Activated gamma-delta T cell treated with Interleukin-2 at 50 U/mL for 16 hours (primary cell): ENCODE measurements at regions not wholly inside any gene's neighbourhood (a gene's known extent, or its start where the extent isn't known, plus 50 kb on each side); places are given as distances from the start of the nearest gene placed in this dataset.

Source experiments
- DNase-seq: peaks from one replicate; pipeline ENCODE4 v3.0.0-alpha.2; 2020

DNA sequence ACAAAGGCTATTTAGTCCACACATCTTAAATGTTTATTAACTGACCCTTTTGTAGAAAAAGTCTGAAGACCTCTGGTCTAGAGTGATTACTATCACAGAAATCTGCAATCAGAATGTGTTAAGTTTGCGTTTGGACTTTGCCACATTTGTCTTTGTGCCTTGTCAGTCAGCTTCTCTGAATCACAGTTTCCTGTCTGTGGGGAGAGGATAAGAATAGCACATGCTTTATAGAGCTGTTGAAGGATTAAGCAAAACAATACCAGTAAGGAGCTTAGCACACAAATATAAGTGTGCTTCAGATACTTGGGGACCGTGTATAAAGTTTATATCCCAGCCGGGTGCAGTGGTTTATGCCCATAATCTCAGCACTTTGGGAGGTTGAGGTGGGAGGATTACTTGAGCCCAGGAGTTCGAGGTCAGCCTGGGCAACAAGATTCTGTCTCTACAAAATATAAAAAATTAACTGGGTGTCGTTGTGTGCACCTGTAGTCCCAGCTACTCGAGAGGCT lies 63.0 kb upstream of the BTG1 start:
- peak; percentile 39 for DNase-seq

DNA sequence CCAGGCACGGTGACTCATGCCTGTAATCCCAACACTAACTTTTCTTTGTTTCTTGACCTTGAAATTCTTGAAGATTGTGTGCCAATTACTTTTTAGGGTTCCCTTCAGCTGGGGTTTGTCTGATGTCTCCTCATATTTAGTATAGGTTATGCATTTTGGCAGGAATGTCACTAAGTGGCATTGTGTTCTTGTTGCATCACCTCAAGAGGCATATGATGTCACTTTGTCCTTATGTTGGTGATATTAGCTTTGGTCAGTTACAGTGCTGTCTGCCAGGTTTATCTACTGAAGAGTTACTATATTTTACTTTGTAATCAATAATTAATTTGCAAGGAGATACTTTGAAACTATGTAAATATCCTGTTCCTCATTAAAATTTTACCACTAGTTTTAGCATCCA lies 61.0 kb upstream of the BTG1 start:
- DNase-seq: no peak

DNA sequence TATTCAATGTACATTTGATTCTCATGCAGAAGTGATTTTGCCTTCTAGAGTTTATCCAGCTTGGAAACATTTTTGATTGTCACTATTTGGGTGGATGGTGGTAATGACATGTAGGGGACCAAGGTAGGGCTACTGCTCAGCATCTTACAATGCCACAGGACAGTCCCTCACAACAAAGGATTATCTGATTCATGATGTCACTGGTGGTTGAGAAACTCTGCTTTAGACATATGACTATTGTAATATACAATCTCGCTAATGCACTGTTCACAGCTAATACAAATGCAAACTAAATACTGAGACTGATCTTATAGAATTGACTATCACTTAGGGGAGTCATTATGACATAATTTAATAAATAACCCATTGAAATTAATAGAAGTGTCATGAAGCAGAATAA lies 60.4 kb upstream of the BTG1 start:
- DNase-seq: no peak

DNA sequence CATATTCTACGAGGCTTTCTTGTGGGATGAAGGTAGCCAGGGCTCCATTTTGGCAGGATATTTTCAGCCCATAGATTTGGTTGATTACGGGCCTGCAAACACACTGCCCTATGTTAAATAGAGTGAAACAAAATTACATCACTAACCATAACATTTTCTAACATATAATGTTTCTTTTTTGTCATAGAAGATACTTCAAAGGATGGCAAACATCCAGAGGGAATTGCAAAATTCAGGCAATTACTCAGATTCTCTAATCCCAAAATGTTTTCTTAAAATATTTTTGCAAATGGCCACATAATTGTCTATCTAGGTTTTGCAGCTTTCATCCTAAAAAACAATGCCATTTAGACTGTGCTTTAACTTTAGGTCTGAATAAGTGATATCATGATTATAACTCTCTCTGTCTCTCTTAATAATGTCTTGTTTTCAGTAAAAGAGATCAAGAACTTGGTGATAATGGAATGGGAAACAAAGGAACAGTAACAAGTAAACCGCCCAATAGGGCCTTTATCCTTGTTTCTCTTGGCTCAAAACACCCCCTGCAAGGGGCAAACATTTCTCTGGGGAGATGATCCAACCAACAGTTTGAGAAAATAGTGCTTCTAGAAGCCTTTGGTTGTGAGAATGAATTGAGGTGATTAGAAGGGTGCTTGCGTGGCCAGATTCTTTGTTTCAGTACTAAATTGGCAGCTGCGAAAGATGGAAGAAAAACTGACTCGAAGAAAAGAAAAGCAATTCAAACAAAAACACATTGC lies 54.4 kb upstream of the BTG1 start:
- no peak for DNase-seq

DNA sequence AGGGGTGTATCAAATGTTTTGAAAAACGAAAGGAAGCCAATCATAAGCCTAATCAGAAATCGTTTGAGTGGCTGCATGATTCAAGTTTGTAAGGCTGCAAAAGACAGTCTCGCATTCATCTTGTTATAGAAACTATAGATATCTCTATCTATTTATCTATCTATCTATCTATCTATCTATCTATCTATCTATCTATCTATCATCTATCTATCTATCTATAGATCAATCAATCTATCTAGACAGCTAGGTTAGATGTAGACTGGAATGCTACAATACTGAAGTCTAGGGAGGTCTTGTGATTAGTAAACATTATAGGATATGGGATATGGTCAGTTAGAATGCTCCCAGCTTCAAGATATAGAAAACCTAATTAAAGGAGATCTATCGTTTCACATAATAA lies 52.2 kb upstream of the BTG1 start:
- no peak for DNase-seq

DNA sequence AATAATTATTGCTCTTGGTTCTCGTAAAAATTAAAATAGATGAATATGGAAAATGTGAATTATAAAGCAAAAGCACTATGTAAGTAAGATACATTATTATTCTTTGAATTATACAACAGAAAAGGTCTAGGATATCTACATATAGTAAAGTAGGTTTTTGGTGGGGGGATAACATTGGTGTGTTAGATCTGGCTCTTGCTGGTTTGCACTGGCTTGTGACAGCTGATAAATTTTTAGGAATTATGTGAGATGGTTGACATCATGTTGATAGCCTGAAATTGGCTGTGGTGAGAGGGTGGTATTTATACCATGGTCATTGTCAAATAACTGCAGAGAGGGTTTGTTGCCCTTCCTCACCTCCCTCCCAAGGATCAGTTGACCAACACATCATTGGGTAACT lies 50.7 kb upstream of the BTG1 start:
- no peak for DNase-seq
